Thyroid gland (tissue), 4 donors: ENCODE measurements at regions not wholly inside any gene's neighbourhood (a gene's known extent, or its start where the extent isn't known, plus 50 kb on each side); places are given as distances from the start of the nearest gene placed in this dataset.

ENCODE experiments used
- CTCF ChIP-seq, 6 experiments: fragments of 200-600 bp in 3 of 6; fragments of 450-650 bp in 3 of 6; sonication (generic) in 3 of 6; IDR thresholded peaks; one replicate each; pipeline ENCODE4 v1.5.1; 2016 to 2019; ENCODE audit warnings: antibody characterized with exemption in 6 of 6, mild to moderate bottlenecking in 2 of 6, inconsistent platforms in 1 of 6, moderate library complexity in 1 of 6
- POLR2A ChIP-seq, 2 donors: fragments of 450-650 bp; IDR thresholded peaks; one replicate each; pipeline ENCODE4 v1.6.1; 2017; ENCODE audit warnings: antibody characterized with exemption in 2 of 2, mild to moderate bottlenecking in 2 of 2, moderate library complexity in 1 of 2

GRCh38 chr10:125444790-125445189 is 238.2 kb downstream of the TEX36 start:
- no peak for TF ChIP-seq POLR2A (IDR thresholded peaks at IDR 0.05)
- no peak for TF ChIP-seq CTCF (IDR thresholded peaks at IDR 0.05)
